ENCODE measurements at regions not wholly inside any gene's neighbourhood (a gene's known extent, or its start where the extent isn't known, plus 50 kb on each side); places are given as distances from the start of the nearest gene placed in this dataset.

DNA sequence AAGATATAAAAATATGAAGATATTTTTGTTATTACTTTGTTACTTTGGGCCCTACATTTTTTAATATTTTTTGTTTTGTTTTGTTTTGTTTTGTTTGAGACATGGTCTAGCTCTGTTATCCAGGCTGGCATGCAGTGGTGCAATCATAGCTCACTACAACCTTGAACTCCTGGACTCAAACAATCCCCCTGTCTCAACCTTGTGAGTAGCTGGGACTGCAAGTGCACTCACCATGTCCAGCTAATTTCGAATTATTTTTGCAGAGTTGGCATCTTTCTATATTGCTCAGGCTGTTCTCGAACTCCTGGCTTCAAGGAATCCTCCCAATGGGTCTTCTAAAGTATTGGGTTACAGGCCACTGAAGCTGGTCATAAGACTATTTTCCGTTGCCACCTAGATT, 603.6 kb upstream of the PIK3C3 start:
- Histone ChIP-seq H3K27me3 (no peaks in the 10 kb centered on the region), H3K9me3 (no peaks in the 10 kb centered on the region), H3K4me1 (ENCODE audit: insufficient read depth) (no peaks in the 10 kb centered on the region), H3K27ac (no peak overlapping the region), H3K4me3 (no peak overlapping the region), H3K36me3 (no peaks in the 10 kb centered on the region)
- intact Hi-C loops (cut with DNase I): no loop called here
- 69 to 76% (median 70%) methylated on average over 3 of the region's 3 CpGs for WGBS, 3 donors
- TF ChIP-seq EP300 (IDR thresholded peaks at IDR 0.05): no peak
- TF ChIP-seq POLR2A (IDR thresholded peaks at IDR 0.05): no peak
- TF ChIP-seq, protein P1, sequence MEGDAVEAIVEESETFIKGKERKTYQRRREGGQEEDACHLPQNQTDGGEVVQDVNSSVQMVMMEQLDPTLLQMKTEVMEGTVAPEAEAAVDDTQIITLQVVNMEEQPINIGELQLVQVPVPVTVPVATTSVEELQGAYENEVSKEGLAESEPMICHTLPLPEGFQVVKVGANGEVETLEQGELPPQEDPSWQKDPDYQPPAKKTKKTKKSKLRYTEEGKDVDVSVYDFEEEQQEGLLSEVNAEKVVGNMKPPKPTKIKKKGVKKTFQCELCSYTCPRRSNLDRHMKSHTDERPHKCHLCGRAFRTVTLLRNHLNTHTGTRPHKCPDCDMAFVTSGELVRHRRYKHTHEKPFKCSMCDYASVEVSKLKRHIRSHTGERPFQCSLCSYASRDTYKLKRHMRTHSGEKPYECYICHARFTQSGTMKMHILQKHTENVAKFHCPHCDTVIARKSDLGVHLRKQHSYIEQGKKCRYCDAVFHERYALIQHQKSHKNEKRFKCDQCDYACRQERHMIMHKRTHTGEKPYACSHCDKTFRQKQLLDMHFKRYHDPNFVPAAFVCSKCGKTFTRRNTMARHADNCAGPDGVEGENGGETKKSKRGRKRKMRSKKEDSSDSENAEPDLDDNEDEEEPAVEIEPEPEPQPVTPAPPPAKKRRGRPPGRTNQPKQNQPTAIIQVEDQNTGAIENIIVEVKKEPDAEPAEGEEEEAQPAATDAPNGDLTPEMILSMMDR (IDR thresholded peaks at IDR 0.05): no peak
- DNase-seq: no peak

DNA sequence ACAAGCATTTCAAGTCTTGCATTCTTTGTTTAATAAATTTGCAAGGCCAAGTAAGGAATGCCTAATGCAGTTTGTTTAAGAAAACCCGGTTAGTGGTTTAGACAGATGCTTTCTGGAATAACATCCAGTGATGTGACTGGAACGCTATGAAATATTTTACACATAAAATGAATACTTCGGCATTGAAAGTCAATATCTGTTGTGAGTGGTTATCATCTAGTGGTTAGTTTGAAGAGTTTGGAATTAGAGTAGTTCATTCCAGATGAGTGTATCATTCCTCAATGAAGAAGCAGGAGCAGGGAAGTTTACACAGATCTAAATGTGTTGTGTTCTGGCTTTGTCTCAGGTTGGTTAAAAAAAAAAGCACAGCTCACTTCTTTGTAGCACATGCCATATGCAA, 608.0 kb upstream of the PIK3C3 start:
- TF ChIP-seq, protein P1 (IDR thresholded peaks at IDR 0.05): no peak
- no peak for TF ChIP-seq POLR2A (IDR thresholded peaks at IDR 0.05)
- TF ChIP-seq EP300 (IDR thresholded peaks at IDR 0.05): no peak
- intact Hi-C loops (cut with DNase I): no loop called here
- Histone ChIP-seq H3K27ac (no peak overlapping the region), H3K4me3 (no peak overlapping the region), H3K9me3 (no peaks in the 10 kb centered on the region), H3K36me3 (no peaks in the 10 kb centered on the region), H3K4me1 (ENCODE audit: insufficient read depth) (no peaks in the 10 kb centered on the region), H3K27me3 (no peaks in the 10 kb centered on the region)
- WGBS, 3 donors: 8 to 37% (median 11%) methylated on average over 3 of the region's 3 CpGs
- no peak for DNase-seq

DNA sequence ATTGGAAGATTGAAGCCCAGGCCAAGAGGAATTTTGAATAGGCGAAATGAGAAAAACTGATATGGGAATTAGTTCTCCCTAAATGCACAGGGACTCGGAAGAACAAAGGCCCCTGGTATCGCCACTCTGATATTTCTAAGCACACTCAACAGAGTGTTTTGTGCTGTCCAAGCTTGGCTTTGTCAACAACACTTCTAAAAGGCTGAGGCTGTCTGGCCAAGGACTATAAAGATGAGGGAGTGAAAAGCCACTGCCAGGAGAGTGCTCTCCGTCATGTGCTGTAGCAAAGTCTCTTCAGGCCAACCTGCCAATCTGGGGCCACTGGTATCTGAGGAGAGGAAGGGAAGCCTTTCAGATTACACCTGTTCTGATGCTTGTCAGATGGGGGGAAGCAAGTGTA, 611.2 kb upstream of the PIK3C3 start:
- Histone ChIP-seq H3K4me3 (no peak overlapping the region), H3K27me3 (no peaks in the 10 kb centered on the region), H3K4me1 (ENCODE audit: insufficient read depth) (no peaks in the 10 kb centered on the region), H3K36me3 (no peaks in the 10 kb centered on the region), H3K27ac (no peak overlapping the region), H3K9me3 (no peaks in the 10 kb centered on the region)
- WGBS, 3 donors: 91 to 93% (median 92%) methylated on average over 4 of the region's 4 CpGs
- intact Hi-C loops (cut with DNase I): no loop called here
- TF ChIP-seq POLR2A (IDR thresholded peaks at IDR 0.05) (no peak), EP300 (IDR thresholded peaks at IDR 0.05) (no peak)
- TF ChIP-seq, protein P1 (IDR thresholded peaks at IDR 0.05): no peak
- DNase-seq: no peak

DNA sequence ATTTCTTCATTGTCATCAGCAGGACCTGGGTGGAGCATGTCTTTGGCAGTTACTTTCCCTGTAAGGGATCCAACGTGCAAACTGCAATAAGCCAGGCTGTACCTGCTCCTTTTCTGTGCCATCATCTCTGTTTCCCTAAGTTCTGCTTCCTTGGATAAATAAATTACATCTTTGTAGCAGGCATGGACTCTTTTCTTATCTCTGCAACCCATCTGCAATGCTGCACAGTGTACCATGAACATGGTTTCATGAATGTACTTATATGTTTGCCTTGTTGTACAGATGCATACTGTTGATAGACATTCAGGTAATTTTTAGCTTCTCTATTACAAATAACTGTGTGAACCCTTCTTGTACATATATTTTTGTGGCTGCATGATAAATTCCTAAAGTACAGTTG, 616.7 kb upstream of the PIK3C3 start:
- WGBS, 3 donors: 67 to 76% (median 67%) methylated on average over 1 of the region's 1 CpG
- Histone ChIP-seq H3K27me3 (no peaks in the 10 kb centered on the region), H3K4me3 (no peak overlapping the region), H3K27ac (no peak overlapping the region), H3K9me3 (no peaks in the 10 kb centered on the region), H3K36me3 (no peaks in the 10 kb centered on the region), H3K4me1 (ENCODE audit: insufficient read depth) (no peaks in the 10 kb centered on the region)
- DNase-seq: no peak
- TF ChIP-seq, protein P1 (IDR thresholded peaks at IDR 0.05): no peak
- TF ChIP-seq POLR2A (IDR thresholded peaks at IDR 0.05): no peak
- no peak for TF ChIP-seq EP300 (IDR thresholded peaks at IDR 0.05)
- intact Hi-C loops (cut with DNase I): no loop called here

DNA sequence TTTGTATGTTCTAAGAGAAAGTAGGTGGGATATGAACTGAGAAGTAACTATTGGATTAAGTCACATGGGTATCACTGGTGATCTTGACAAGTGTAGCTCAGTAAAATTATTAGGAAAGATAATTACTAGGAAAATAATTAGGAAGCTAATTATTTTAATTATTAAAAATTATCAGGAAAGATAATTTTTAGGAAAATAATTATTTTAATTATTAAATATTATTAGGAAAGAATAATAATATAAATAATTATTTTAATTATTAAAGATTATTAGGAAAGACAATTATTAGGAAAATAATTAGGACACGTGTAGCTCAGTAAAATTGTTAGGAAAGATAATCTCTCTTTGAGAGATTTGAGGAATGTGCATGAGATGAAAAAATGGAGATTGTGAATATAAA, 623.4 kb upstream of the PIK3C3 start:
- TF ChIP-seq POLR2A (IDR thresholded peaks at IDR 0.05): no peak
- TF ChIP-seq, protein P1 (IDR thresholded peaks at IDR 0.05): no peak
- no peak for TF ChIP-seq EP300 (IDR thresholded peaks at IDR 0.05)
- H3K4me3 ChIP-seq: no peak overlapping the region
- no peaks in the 10 kb centered on the region for H3K27me3 ChIP-seq
- H3K4me1 ChIP-seq (ENCODE audit: insufficient read depth): no peaks in the 10 kb centered on the region
- DNase-seq: no peak
- 72 to 85% (median 79%) methylated on average over 1 of the region's 1 CpG for WGBS, 3 donors
- H3K27ac ChIP-seq: no peak overlapping the region
- H3K36me3 ChIP-seq: no peaks in the 10 kb centered on the region
- H3K9me3 ChIP-seq: no peaks in the 10 kb centered on the region
- intact Hi-C loops (cut with DNase I): no loop called here

All from ovary (tissue), 7 donors.